ENCODE measurements at regions not wholly inside any gene's neighbourhood (a gene's known extent, or its start where the extent isn't known, plus 50 kb on each side); places are given as distances from the start of the nearest gene placed in this dataset.
A peak's percentile ranks its signal among the peaks of the same experiment; 100 is the strongest.

GRCh38 chr20:24357931-24358330 lies 111.5 kb upstream of the SYNDIG1 start:
- H3K36me3 ChIP-seq: no peaks in the 10 kb centered on the region
- TF ChIP-seq POLR2A (IDR thresholded peaks at IDR 0.05): no peak
- no peak for TF ChIP-seq CTCF (IDR thresholded peaks at IDR 0.05)
- H3K27ac ChIP-seq: no peak overlapping the region
- intact Hi-C loops (cut with DNase I): no loop called here
- H3K4me3 ChIP-seq: no peak overlapping the region
- 84 to 96% (median 93%) methylated on average over 3 of the region's 3 CpGs for WGBS, 4 donors
- peaks cover 0 to 14% (median 4%) of the 10 kb centered on the region in 12 donors for H3K9me3 ChIP-seq
- no peaks in the 10 kb centered on the region for H3K4me1 ChIP-seq
- H3K27me3 ChIP-seq: no peaks in the 10 kb centered on the region
- no peak for ATAC-seq
- DNase-seq: no peak

- TF ChIP-seq POLR2A (IDR thresholded peaks at IDR 0.05): no peak
- no peak for TF ChIP-seq CTCF (IDR thresholded peaks at IDR 0.05)
- whole genome bisulfite sequencing, 4 donors: 56 to 78% (median 70%) methylated on average over 3 of the region's 3 CpGs
- H3K4me1 ChIP-seq: no peaks in the 10 kb centered on the region
- no peak for DNase-seq
- intact Hi-C loops (cut with DNase I): no loop called here
- no peak for ATAC-seq
- peaks cover 0 to 9% (median 2%) of the 10 kb centered on the region in 12 donors for H3K9me3 ChIP-seq
- no peak overlapping the region for H3K4me3 ChIP-seq
- no peaks in the 10 kb centered on the region for H3K36me3 ChIP-seq
- no peaks in the 10 kb centered on the region for H3K27me3 ChIP-seq
- H3K27ac ChIP-seq: no peak overlapping the region
Measured at GRCh38 chr20:24357177-24357576, 112.3 kb upstream of the SYNDIG1 start.

DNA sequence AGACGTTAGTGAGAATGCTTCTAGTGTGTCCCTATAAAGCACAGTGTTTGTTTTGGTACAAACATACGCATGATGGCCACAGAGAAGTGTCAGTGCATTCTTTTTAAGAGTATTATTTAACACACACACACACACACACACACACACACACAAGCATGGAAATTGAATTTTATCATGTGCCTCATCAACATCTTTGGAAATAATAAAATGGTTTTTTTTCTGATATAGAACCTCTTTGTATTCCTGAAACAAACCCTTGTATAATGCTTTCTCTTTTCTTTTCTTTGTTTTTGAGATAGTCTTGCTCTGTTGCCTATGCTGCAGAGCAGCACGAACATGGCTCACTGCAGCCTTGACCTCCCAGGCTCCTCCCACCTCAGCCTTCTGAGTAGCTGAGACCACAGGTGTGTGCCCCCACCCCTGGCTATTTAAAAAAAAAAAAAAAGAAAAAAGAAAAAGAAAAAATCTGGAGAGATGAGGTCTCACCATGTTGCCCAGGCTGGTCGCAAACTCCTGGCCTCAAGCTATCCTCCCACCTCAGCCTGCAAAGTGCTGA lies 116.2 kb upstream of the SYNDIG1 start:
- ATAC-seq: no peak
- TF ChIP-seq POLR2A (IDR thresholded peaks at IDR 0.05): no peak
- no peak for TF ChIP-seq CTCF (IDR thresholded peaks at IDR 0.05)
- Histone ChIP-seq H3K4me3 (no peak overlapping the region), H3K27me3 (no peaks in the 10 kb centered on the region), H3K4me1 (no peaks in the 10 kb centered on the region), H3K9me3 (no peaks in the 10 kb centered on the region), H3K36me3 (no peaks in the 10 kb centered on the region), H3K27ac (no peak overlapping the region)
- WGBS, 4 donors: 85 to 93% (median 87%) methylated on average over 4 of the region's 4 CpGs
- DNase-seq: no peak
- intact Hi-C loops (cut with DNase I): no loop called here

DNA sequence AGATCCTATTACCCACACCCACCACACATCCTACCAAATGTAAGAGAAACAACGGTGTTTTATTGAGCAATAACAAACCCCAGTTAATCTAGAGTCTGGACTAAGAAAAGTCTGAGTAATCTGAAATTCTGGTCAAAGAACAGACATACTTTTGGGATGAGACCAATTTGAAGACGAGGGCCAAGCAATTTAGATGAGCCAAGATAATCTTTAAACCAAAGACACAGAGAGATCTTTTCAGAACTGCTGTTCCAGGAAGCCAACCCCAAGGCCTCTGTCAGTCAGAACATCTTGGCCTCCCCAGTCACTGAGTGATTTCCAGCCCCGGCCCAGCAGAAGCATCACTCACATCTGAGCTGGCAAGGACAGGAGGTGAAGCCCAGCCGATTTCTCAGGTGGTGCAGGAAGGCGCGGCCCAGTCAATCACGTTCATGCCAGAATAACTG lies 118.5 kb upstream of the SYNDIG1 start:
- H3K27ac ChIP-seq: no peak overlapping the region
- DNase-seq (no peak), ATAC-seq (peak in 1 of 4 donors; percentile 33)
- H3K27me3 ChIP-seq: no peaks in the 10 kb centered on the region
- TF ChIP-seq POLR2A (IDR thresholded peaks at IDR 0.05) (no peak), CTCF (IDR thresholded peaks at IDR 0.05) (no peak)
- WGBS, 4 donors: 65 to 82% (median 75%) methylated on average over 4 to 7 of the region's 7 CpGs
- no peaks in the 10 kb centered on the region for H3K9me3 ChIP-seq
- H3K4me1 ChIP-seq: no peaks in the 10 kb centered on the region
- no peaks in the 10 kb centered on the region for H3K36me3 ChIP-seq
- intact Hi-C loops (cut with DNase I): no loop called here
- H3K4me3 ChIP-seq: no peak overlapping the region

All from heart left ventricle (tissue), 16 donors.